ENCODE measurements at regions not wholly inside any gene's neighbourhood (a gene's known extent, or its start where the extent isn't known, plus 50 kb on each side); places are given as distances from the start of the nearest gene placed in this dataset.
"Not testable (repeated sequence)": the region's sequence is repeated elsewhere in the genome, so short reads cannot be mapped to it uniquely, and the experiment has no call there.

DNA sequence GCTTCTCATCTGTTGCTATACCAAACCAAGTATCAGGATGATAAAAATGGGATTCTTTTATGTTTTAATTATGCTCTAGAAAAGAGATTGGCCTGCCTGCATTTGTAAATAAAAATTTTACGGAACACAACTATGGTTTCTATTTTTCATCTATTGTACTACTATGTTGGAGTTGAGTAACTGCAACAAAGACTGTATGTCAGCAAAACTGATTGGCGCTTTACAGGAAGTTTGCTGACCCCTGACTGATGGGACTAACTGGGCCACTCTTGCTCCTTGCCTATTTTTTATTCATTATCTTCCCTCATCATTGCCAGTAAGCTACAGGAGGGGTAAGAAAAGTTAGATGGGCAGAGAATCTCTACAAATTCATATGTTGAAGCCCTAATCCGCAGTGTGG is 242.3 kb downstream of the FSIP2 start:
- H3K4me3 ChIP-seq (ENCODE audit: low read depth, low read length): no peak overlapping the region
- TF ChIP-seq, protein P1, sequence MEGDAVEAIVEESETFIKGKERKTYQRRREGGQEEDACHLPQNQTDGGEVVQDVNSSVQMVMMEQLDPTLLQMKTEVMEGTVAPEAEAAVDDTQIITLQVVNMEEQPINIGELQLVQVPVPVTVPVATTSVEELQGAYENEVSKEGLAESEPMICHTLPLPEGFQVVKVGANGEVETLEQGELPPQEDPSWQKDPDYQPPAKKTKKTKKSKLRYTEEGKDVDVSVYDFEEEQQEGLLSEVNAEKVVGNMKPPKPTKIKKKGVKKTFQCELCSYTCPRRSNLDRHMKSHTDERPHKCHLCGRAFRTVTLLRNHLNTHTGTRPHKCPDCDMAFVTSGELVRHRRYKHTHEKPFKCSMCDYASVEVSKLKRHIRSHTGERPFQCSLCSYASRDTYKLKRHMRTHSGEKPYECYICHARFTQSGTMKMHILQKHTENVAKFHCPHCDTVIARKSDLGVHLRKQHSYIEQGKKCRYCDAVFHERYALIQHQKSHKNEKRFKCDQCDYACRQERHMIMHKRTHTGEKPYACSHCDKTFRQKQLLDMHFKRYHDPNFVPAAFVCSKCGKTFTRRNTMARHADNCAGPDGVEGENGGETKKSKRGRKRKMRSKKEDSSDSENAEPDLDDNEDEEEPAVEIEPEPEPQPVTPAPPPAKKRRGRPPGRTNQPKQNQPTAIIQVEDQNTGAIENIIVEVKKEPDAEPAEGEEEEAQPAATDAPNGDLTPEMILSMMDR (conservative IDR thresholded peaks at IDR 0.05; ENCODE audit: low read depth, low read length): no peak
- no peak for DNase-seq (ENCODE audit: low read depth)

DNA sequence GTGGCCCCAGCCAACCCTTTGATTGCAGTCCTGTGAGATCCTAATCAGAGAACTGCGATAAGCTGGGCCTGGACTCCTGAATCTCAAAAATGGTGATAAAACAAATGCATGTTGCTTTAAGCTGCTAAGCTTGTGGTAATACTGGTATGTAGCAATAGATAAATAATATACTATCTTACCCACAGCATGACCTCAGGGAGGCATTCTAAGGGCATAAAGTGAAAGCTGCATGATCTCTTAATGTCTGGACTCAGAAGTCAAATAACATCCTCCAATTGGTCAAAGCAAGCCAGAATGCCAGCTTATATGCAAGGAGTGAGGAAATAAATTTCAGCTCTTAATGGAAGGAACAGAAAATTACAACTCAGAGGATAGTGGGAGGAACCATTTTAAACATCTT is 246.1 kb downstream of the FSIP2 start:
- no peak overlapping the region for H3K4me3 ChIP-seq (ENCODE audit: low read depth, low read length)
- TF ChIP-seq, protein P1 (conservative IDR thresholded peaks at IDR 0.05; ENCODE audit: low read depth, low read length): no peak
- peak; percentile 23 for DNase-seq (ENCODE audit: low read depth)

DNA sequence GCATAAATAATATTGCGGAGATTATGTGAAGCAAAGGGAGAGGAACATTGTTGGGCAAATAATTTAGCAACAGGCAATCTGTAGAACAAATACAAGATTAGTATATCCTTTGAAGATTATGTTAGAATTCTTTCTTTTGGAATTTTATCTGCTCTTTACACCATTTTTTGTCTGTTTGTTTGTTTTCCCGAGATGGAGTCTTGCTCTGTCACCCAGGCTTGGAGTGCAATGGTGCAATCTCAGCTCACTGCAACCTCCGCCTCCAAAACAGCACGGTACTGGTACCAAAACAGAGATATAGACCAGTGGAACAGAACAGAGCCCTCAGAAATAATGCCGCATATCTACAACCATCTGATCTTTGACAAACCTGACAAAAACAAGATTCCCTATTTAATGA is 250.3 kb downstream of the FSIP2 start:
- not testable (repeated sequence) for DNase-seq (ENCODE audit: low read depth); H3K4me3 ChIP-seq (ENCODE audit: low read depth, low read length)

DNA sequence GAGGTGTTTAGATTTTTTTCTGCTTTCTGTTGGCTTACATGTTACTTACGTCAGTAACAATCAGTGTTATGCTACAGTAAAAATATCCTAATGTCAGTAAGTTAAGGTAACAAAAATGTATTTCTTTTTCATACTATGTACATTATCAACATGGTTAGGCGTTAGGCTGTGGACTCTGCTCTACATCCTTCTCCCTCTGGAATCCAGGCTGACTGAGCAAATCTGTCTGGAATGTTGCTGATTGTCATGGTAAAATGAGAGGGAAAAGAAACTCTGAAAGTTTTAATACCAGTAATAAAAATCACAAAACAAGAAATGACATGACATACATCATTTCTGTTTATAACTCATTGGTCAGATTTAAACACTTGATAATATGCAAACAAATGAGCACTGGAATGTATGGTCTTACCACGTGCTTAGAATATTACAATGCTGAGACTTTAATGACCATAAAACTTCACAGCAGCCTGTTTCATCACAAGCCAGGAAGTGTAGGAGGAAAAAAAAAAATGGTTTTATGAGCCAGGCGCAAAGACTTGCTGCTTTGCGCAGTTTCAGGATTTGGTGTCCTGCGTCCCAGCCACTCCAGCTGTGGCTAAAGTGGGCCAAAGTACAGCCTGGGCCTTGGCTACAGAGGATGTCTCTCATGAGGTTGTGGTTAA is 252.4 kb downstream of the FSIP2 start:
- TF ChIP-seq, protein P1 (conservative IDR thresholded peaks at IDR 0.05; ENCODE audit: low read depth, low read length): no peak
- no peak overlapping the region for H3K4me3 ChIP-seq (ENCODE audit: low read depth, low read length)
- no peak for DNase-seq (ENCODE audit: low read depth)

DNA sequence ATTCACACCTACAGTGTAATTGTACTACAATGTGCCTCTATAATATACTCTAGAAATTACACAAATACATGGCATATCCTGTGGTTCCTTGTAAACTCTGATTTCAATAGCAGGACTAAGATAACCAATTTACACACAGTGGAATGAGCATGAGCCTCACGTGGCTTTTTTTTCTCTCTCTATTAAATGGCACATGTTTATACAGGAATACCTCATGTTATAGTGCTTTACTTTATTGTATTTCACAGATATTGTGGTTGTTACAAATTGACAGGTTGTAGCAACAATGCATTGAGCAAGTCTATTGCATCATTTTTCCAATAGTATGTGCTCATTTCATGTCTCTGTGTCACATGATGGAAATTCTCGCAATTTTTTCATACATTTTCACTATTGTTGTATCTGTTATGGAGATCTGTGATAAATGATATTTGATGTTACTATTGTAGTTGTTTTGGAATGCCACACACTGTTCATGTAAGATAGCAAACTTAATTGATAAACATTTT is 260.0 kb downstream of the FSIP2 start:
- peak; percentile 2 for DNase-seq (ENCODE audit: low read depth)

DNA sequence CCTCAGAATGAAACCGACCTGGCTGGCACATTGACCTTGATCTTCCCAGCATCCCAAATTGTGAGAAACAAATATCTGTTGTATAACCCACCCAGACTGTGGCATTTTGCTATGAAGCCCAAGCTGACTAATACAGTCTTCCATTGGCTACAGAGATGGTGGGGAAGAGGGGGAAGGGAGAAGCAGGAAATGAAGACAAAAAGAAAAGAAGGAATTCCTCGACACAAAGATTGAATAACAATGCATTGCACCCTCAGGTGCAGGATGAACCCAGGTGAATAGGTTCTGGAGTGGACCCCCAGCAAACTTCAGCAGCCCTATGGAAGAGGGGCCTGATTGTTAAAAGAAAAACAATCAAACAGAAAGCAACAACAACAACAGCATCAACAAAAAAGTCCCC is 270.7 kb downstream of the FSIP2 start:
- H3K4me3 ChIP-seq (ENCODE audit: low read depth, low read length): no peak overlapping the region
- no peak for DNase-seq (ENCODE audit: low read depth)
- TF ChIP-seq, protein P1 (conservative IDR thresholded peaks at IDR 0.05; ENCODE audit: low read depth, low read length): no peak

More for the DNA sequence above, 260.0 kb downstream of the FSIP2 start:
- H3K4me3 ChIP-seq (ENCODE audit: low read depth, low read length): no peak overlapping the region
- TF ChIP-seq, protein P1 (conservative IDR thresholded peaks at IDR 0.05; ENCODE audit: low read depth, low read length): no peak

DNA sequence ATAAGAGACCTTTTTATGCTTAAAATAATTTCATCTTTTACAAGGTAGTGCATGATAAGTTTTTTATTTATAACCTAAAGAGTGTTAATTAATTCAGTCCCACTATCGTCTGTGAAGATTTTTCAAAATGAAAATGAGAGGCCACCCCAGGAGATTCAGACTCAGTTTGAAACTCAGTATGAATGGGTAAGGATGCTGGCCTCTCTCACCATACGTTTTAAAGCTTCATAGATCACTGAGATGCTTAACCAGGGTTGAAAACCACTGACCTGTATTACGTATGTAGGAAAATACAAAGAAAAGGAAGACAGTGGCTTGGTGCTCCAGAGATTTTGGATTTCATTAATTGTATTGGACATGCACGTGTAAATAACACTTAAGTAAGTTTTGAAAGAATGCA is 278.7 kb downstream of the FSIP2 start:
- H3K4me3 ChIP-seq (ENCODE audit: low read depth, low read length): no peak overlapping the region
- DNase-seq (ENCODE audit: low read depth): no peak
- TF ChIP-seq, protein P1 (conservative IDR thresholded peaks at IDR 0.05; ENCODE audit: low read depth, low read length): no peak
